ENCODE measurements at regions not wholly inside any gene's neighbourhood (a gene's known extent, or its start where the extent isn't known, plus 50 kb on each side); places are given as distances from the start of the nearest gene placed in this dataset.

- no peak for DNase-seq
- H3K4me3 ChIP-seq (ENCODE audit: low read depth in 2 of 2, low read length in 1 of 2) = peak overlapping the region in 1 of 2 experiments; percentile 24; a peak in 2 of 4 replicates
- H3K9me3 ChIP-seq = no peaks in the 10 kb centered on the region
- H3K9me2 ChIP-seq = no peaks in the 10 kb centered on the region
- no peaks in the 10 kb centered on the region for H3K36me3 ChIP-seq (replicated peaks in 1 of 2; ENCODE audit: control insufficient read depth in 1 of 2, insufficient read depth in 2 of 2, low read length in 1 of 2)
- peaks cover 13% of the 10 kb centered on the region for H3F3A ChIP-seq (replicated peaks; ENCODE audit: insufficient read depth)
- H3K4me1 ChIP-seq (ENCODE audit: control insufficient read depth in 1 of 2, insufficient read depth in 2 of 2, low read depth in 1 of 2, low read length in 1 of 2) = peaks cover 19 to 39% of the 10 kb centered on the region in 2 experiments; a peak in 3 of 4 replicates
- H3K27ac ChIP-seq (ENCODE audit: low read depth in 2 of 2, low read length in 1 of 2) = peak overlapping the region; percentile 58 to 96; a peak in 3 of 4 replicates
- peak overlapping the region; percentile 65 for H3K4me2 ChIP-seq
- ChIA-PET CTCF (no interaction called here), POLR2A (no interaction called here)
- WGBS (ENCODE audit: low lambda C conversion rate) = 23% methylated on average over 9 of the region's 9 CpGs
- H3K27me3 ChIP-seq (ENCODE audit: insufficient read depth) = no peaks in the 10 kb centered on the region
- peak overlapping the region; percentile 70 for H3K9ac ChIP-seq
- no peak overlapping the region for H2AFZ ChIP-seq (ENCODE audit: low read depth)
- no peaks in the 10 kb centered on the region for H4K20me1 ChIP-seq (ENCODE audit: insufficient read depth)
- H3K79me2 ChIP-seq (ENCODE audit: insufficient read depth) = no peaks in the 10 kb centered on the region
- TF ChIP-seq POLR2AphosphoS5 (IDR thresholded peaks at IDR 0.05; ENCODE audit: low read depth, low read length) (peak; percentile 54; the same call in 1 of the 2 replicates), EP300 (IDR thresholded peaks at IDR 0.05; ENCODE audit: borderline replicate concordance in 1 of 2, low read depth in 1 of 2, low read length in 1 of 2) (peak in 1 of 2 experiments; percentile 90; a peak in 2 of 4 replicates), TAF1 (IDR thresholded peaks at IDR 0.05; ENCODE audit: borderline replicate concordance, low read depth, low read length) (no peak; the same call in 1 of the 2 replicates), EZH2phosphoT487 (IDR thresholded peaks at IDR 0.05; ENCODE audit: borderline replicate concordance, low read depth) (no peak), NRF1 (IDR thresholded peaks at IDR 0.05; ENCODE audit: low read depth, low read length) (no peak), TCF12 (IDR thresholded peaks at IDR 0.05) (peak; percentile 89), NFIC (IDR thresholded peaks at IDR 0.05; ENCODE audit: borderline replicate concordance) (peak; percentile 96), MEF2A (IDR thresholded peaks at IDR 0.05; ENCODE audit: borderline replicate concordance, low read depth) (peak; percentile 26; the same call in 1 of the 2 replicates), RCOR1 (IDR thresholded peaks at IDR 0.05; ENCODE audit: low read length) (no peak), TEAD4 (IDR thresholded peaks at IDR 0.05; ENCODE audit: borderline replicate concordance, insufficient read depth) (peak; percentile 96), CTCF (IDR thresholded peaks at IDR 0.05) (no peak), ELF1 (IDR thresholded peaks at IDR 0.05) (peak; percentile 87), RAD21 (IDR thresholded peaks at IDR 0.05; ENCODE audit: low read length) (no peak), FOSL2 (IDR thresholded peaks at IDR 0.05; ENCODE audit: borderline replicate concordance, low read depth) (peak; percentile 93), GABPA (IDR thresholded peaks at IDR 0.05; ENCODE audit: low read depth) (peak; percentile 62), USF2 (IDR thresholded peaks at IDR 0.05; ENCODE audit: borderline replicate concordance, low read depth, low read length) (no peak), JUND (IDR thresholded peaks at IDR 0.05) (peak; percentile 93), MAX (IDR thresholded peaks at IDR 0.05; ENCODE audit: low read depth) (peak; percentile 58), YY1 (IDR thresholded peaks at IDR 0.05; ENCODE audit: low read depth) (no peak; the same call in 1 of the 2 replicates), RXRA (IDR thresholded peaks at IDR 0.05; ENCODE audit: borderline replicate concordance, low read depth) (peak; percentile 74; the same call in 1 of the 2 replicates), MXI1 (IDR thresholded peaks at IDR 0.05; ENCODE audit: low read depth, low read length) (no peak), SMC3 (IDR thresholded peaks at IDR 0.05; ENCODE audit: low read depth, low read length) (no peak), RFX5 (IDR thresholded peaks at IDR 0.05; ENCODE audit: low read length) (no peak), PBX3 (IDR thresholded peaks at IDR 0.05) (peak; percentile 67), SIN3A (IDR thresholded peaks at IDR 0.05; ENCODE audit: borderline replicate concordance, low read depth, low read length) (peak; percentile 63; the same call in 1 of the 2 replicates)
- TF ChIP-seq, protein P1, sequence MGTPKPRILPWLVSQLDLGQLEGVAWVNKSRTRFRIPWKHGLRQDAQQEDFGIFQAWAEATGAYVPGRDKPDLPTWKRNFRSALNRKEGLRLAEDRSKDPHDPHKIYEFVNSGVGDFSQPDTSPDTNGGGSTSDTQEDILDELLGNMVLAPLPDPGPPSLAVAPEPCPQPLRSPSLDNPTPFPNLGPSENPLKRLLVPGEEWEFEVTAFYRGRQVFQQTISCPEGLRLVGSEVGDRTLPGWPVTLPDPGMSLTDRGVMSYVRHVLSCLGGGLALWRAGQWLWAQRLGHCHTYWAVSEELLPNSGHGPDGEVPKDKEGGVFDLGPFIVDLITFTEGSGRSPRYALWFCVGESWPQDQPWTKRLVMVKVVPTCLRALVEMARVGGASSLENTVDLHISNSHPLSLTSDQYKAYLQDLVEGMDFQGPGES (IDR thresholded peaks at IDR 0.05; ENCODE audit: low read depth, low read length) = no peak
- TF ChIP-seq, protein P2, sequence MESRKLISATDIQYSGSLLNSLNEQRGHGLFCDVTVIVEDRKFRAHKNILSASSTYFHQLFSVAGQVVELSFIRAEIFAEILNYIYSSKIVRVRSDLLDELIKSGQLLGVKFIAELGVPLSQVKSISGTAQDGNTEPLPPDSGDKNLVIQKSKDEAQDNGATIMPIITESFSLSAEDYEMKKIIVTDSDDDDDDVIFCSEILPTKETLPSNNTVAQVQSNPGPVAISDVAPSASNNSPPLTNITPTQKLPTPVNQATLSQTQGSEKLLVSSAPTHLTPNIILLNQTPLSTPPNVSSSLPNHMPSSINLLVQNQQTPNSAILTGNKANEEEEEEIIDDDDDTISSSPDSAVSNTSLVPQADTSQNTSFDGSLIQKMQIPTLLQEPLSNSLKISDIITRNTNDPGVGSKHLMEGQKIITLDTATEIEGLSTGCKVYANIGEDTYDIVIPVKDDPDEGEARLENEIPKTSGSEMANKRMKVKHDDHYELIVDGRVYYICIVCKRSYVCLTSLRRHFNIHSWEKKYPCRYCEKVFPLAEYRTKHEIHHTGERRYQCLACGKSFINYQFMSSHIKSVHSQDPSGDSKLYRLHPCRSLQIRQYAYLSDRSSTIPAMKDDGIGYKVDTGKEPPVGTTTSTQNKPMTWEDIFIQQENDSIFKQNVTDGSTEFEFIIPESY (IDR thresholded peaks at IDR 0.05; ENCODE audit: borderline replicate concordance, low read depth) = peak; percentile 75; the same call in 1 of the 2 replicates
Observed at GRCh38 chr10:110399106-110399964, 94.6 kb upstream of the SMNDC1 start.
